HG03159 (cell line): ENCODE measurements at regions not wholly inside any gene's neighbourhood (a gene's known extent, or its start where the extent isn't known, plus 50 kb on each side); places are given as distances from the start of the nearest gene placed in this dataset.
A peak's percentile ranks its signal among the peaks of the same experiment; 100 is the strongest.

ENCODE experiments used
- ATAC-seq: cut with Tn5 transposase; IDR thresholded peaks from one replicate; pipeline ENCODE4 v1.9.1; 2021; ENCODE audit warnings: mild to moderate bottlenecking, moderate library complexity; ENCODE audit not compliant: unreplicated experiment

- ATAC-seq, result peak; percentile 35
These were observed 89.4 kb upstream of the TACR1 start for GRCh38 chr2:75288760-75289159.

- ATAC-seq, result peak; percentile 73
These were observed 88.5 kb upstream of the TACR1 start for GRCh38 chr2:75287624-75288316.

GRCh38 chr2:75284345-75284744 is 85.0 kb upstream of the TACR1 start:
- ATAC-seq, result no peak

- no peak for ATAC-seq
These were observed 79.6 kb upstream of the TACR1 start for GRCh38 chr2:75278821-75279379.

GRCh38 chr2:75278314-75278713 is 79.0 kb upstream of the TACR1 start:
- no peak for ATAC-seq

- no peak for ATAC-seq
These were observed 77.8 kb upstream of the TACR1 start for GRCh38 chr2:75277111-75277510.

- no peak for ATAC-seq
These were observed 77.0 kb upstream of the TACR1 start for GRCh38 chr2:75276093-75277029.

GRCh38 chr2:75274936-75275335 is 75.6 kb upstream of the TACR1 start:
- no peak for ATAC-seq

- no peak for ATAC-seq
These were observed 68.8 kb upstream of the TACR1 start for GRCh38 chr2:75268112-75268511.

GRCh38 chr2:75261923-75262322 is 62.6 kb upstream of the TACR1 start:
- ATAC-seq, result no peak

- no peak for ATAC-seq
These were observed 61.6 kb upstream of the TACR1 start for GRCh38 chr2:75260946-75261345.

GRCh38 chr2:75258620-75259019 is 59.3 kb upstream of the TACR1 start:
- no peak for ATAC-seq

GRCh38 chr2:75256485-75256884 is 57.2 kb upstream of the TACR1 start:
- ATAC-seq, result peak; percentile 80

GRCh38 chr2:75253526-75253925 is 54.2 kb upstream of the TACR1 start:
- no peak for ATAC-seq

- ATAC-seq, result no peak
These were observed 52.6 kb upstream of the TACR1 start for GRCh38 chr2:75251896-75252295.
